NCI-H748 treated with DMSO at 0.1 percent for 48 hours (cell line): ENCODE measurements at regions not wholly inside any gene's neighbourhood (a gene's known extent, or its start where the extent isn't known, plus 50 kb on each side); places are given as distances from the start of the nearest gene placed in this dataset.
"Not testable (repeated sequence)": the region's sequence is repeated elsewhere in the genome, so short reads cannot be mapped to it uniquely, and the experiment has no call there.

ENCODE experiments used
- DNase-seq: peaks from one replicate; lab custom pipeline; 2025; lab: John Stamatoyannopoulos, UW

DNA sequence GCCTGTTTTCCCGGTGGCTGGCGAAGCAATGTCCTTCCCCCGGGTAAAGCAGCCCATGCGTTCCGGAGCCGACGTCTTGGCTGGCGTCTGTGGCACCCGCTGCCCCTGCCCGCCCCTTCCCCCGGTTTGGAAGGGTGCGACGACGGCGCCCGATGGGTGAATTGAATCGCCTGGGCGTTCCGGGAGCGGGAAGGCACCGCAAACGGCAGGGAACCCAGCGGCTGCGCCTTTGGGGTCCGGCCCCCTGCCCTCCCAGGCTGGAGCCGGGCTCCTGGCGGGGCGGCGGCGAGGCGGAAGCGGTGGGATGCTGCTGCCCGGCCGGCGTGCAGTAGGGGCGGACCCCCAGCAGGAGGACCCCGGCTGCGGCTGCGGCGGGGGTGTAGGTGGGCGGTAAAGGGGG lies 123.6 kb upstream of the RHOU start:
- not testable (repeated sequence) for DNase-seq

DNA sequence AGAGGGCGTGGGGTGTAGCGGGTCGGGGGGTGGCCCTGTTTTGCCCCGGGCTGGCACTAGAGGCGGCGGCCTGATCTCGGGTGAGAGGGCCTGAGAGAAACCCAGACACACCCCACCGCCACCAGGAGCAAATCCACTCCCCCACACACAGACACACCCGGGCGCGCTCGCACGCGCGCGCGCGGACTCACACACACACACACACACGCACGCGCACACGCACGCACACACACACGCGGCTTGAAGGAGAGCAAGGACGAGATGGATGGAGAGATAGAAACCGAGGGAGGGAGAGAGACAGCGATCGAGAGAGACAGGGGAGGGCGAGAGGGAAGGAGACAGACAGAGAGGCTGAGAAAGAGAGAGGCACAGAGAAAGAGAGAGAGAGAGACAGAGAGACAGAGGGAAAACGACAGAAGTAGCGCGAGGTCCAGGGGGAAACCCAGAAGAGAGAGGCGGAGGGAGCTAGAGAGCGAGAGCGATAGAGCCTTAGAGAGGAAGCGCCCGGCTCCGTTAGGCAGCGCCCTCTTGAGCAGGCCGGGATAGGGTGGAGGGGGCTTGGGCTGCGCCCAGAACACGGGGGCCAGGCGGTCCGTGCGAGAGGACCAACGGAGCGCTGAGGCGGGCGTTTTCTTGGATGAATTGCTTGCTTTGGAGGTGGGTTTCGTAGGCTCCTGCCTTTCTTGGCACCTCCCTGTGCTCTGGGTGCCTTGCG lies 113.1 kb upstream of the RHOU start:
- DNase-seq: not testable (repeated sequence)

DNA sequence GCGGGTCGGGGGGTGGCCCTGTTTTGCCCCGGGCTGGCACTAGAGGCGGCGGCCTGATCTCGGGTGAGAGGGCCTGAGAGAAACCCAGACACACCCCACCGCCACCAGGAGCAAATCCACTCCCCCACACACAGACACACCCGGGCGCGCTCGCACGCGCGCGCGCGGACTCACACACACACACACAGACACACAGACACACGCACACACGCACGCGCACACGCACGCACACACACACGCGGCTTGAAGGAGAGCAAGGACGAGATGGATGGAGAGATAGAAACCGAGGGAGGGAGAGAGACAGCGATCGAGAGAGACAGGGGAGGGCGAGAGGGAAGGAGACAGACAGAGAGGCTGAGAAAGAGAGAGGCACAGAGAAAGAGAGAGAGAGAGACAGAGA lies 108.8 kb upstream of the RHOU start:
- DNase-seq: not testable (repeated sequence)

DNA sequence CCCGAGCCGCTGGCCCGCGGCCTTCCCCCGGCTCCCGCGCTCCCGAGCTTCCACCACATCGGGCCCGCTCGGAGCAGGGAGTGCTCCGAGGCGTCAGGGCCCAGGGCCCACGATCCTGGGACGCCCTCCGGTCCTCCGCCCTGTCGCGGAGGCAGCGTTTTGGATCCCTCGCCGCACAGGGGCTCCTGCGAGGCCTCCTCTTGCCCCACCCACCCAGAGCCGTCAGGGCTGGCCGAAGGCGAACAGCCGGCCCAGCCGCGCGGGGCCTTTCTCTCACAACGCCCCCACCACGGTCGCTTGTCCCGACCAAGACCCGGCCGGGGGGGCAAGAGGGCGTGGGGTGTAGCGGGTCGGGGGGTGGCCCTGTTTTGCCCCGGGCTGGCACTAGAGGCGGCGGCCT lies 102.4 kb upstream of the RHOU start:
- DNase-seq: not testable (repeated sequence)

DNA sequence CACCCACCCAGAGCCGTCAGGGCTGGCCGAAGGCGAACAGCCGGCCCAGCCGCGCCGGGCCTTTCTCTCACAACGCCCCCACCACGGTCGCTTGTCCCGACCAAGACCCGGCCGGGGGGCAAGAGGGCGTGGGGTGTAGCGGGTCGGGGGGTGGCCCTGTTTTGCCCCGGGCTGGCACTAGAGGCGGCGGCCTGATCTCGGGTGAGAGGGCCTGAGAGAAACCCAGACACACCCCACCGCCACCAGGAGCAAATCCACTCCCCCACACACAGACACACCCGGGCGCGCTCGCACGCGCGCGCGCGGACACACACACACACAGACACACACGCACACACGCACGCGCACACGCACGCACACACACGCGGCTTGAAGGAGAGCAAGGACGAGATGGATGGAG lies 100.0 kb upstream of the RHOU start:
- not testable (repeated sequence) for DNase-seq

DNA sequence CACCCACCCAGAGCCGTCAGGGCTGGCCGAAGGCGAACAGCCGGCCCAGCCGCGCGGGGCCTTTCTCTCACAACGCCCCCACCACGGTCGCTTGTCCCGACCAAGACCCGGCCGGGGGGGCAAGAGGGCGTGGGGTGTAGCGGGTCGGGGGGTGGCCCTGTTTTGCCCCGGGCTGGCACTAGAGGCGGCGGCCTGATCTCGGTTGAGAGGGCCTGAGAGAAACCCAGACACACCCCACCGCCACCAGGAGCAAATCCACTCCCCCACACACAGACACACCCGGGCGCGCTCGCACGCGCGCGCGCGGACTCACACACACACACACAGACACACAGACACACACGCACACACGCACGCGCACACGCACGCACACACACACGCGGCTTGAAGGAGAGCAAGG lies 97.8 kb upstream of the RHOU start:
- not testable (repeated sequence) for DNase-seq

DNA sequence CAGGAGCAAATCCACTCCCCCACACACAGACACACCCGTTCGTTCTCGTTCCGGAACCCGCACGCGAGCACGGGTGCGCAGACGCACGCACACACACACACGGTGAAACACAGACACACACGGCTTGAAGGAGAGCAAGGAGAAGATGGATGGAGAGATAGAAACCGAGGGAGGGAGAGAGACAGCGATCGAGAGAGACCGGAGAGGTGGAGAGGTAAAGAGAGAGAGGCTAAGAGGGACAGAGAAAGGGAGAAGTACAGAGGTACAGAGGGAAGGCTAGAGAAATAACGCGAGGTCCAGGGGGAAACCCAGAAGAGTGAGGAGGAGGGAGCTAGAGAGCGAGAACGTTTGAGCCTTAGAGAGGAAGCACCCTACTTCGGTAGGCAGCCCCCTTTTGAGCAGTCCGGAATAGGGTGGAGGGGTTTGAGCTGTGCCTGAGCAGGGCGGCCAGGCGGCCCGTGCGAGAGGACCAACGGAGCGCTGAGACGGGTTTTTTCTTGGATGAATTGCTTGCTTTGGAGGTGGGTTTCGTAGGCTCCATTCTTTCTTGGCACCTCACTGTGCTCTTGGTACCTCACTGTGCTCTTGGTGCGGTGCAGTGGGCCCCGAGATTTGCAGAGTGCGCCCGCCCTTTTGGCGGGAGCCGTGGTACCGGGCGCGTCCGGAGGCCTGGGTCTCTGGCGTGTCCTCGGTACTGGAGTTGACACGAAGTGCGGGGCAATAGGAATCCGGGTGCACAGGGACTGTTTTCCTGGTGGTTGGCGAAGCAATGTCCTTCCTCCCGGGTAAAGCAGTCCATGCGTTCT lies 88.4 kb upstream of the RHOU start:
- DNase-seq: peak; percentile 8

DNA sequence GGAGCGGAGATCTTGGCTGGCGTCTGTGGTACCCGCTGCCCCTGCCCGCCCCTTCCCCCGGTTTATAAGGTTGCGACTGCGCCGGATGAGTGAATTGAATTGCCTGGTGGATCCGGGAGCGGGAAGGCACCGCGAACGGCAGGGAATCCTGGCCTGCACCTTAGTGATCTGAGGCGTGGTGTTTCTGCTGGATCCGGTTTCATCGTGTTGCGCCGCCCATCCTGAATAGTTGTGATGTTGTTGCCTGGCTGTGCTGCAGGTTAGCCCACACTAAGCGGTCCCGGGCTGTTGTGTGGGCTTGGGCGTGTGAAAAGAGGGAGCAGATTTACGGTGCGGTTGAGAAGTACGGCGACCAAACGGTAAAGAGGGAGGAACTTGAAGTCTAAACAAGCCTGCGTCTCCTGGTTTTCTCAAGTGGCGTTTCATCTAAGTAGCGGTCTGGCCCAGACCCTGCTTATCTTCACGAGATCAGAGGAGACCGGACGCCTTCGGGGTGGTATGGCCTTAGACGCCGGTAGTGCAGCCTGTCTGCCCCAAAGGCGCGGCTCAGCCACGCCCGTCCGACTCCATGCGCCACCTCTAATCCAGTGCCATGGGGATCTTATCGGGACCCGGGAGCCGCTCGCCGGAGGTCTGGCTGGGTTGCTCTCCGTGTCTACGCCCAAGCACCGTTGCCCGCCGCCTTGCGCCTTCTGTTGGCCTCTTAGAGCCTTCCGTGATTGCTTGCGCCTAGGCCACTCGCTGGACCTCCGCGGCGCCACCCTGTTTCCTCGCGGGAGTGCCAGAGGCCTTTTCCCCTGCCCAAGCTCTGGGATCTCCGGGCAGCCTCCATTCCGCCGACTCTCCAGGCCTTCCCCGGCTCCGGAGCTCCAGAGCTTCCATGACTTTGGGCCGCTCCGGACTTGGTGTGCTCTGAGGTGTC lies 87.5 kb upstream of the RHOU start:
- DNase-seq: peak; percentile 44

DNA sequence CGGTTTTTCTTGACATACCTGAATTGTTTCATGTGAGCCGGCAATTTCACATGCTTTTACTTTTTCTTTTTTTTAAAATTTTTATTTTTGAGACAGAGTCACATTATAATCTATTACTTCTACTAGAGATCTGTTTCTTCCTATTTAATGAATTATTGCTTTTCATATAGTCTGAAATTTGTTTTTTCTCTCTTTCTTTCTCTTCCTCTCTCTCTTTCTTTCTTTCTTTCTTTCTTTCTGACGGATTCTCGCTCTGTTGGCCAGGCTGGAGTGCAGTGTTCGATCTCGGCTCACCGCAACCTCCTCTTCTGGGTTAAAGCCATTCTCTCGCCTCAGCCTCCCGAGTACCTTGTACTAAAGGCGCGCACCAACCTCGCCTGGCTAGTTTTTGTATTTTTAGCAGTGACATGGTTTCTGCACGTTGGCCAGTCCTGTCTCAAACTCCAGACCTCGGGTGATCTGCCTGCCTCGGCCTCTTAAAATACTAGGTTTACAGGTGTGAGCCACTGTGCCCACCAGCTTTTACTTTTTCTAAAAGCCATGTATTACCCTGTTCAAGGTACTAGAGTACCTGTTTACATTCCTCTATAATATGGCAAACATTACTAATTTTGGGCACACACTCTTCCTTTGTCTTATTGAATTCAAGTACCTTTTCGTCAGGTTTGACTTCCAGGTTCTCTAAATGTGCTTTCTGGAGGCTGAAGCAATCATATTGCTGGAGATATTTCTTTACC lies 86.5 kb upstream of the RHOU start:
- DNase-seq: no peak

DNA sequence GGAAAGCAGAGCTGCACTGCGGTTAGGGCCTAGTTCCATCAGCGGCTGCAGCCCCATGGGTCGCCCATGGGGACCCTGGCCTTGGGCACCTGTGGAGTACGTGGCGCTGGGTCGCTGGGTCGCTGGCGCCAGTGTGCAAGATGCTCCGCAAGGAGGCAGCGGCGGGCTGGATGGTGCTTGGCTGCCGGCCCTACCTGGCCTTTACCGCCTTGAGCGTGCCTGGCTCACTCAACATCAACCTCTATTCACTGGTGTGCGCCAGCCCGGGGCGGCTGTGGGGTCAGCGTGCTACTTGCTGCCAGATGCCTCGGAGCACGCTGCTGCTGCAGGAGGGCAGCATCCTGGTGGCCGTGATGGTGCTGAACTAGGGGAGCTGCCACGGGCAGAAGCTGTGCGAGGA lies 85.1 kb upstream of the RHOU start:
- DNase-seq: no peak

DNA sequence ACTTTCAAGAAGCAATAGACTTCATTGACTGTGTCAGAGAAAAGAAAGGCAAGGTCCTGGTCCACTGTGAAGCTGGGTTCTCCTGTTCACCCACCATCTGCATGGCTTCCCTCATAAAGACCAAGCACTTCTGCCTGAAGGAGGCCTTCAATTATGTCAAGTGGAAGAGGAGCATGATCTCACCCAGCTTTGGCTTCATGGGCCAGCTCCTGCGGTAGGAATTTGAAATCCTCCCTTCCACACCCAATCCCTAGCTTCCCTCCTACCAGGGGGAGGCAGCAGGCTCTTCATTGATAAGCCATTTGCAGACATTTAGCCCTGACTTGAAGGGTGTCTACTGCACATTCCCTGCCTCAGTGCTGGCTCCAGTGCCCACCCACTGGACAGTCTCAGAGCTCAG lies 84.3 kb upstream of the RHOU start:
- DNase-seq: no peak

DNA sequence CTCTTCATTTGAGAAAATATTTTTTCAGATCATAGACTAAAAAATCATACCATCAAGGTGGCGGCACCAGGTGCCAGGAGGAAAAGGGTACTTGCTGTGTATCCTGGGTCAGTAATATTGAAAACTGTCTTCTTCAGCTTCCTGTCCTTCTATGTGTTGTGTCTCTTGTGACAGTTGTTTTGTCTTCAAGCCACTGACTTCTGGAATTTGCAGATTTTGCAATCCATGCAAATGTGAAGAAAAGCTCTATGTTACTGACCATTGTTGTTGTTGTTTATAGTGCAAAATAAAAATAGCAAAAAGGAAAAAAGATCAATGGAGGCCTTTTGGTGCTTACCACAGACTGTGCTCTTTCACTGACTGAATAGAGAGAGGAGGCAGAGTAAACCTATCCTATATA lies 83.2 kb upstream of the RHOU start:
- no peak for DNase-seq

DNA sequence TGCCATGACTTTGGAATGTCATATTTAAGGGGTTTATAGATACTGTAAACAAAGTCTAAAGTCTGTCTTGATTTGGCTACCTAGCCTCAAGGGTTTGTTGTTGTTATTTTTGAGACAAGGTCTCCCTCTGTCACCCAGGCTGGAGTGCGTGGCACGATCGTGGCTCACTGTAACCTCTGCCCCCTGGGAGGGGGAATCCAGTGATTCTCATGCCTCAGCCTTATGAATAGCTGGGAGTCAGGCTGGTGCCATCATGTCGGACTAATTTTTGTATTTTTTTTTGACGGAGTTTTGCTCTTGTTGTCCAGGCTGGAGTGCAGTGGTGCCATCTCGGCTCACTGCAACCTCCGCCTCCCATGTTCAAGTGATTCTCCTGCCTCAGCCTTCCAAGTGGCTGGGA lies 82.2 kb upstream of the RHOU start:
- DNase-seq: not testable (repeated sequence)

DNA sequence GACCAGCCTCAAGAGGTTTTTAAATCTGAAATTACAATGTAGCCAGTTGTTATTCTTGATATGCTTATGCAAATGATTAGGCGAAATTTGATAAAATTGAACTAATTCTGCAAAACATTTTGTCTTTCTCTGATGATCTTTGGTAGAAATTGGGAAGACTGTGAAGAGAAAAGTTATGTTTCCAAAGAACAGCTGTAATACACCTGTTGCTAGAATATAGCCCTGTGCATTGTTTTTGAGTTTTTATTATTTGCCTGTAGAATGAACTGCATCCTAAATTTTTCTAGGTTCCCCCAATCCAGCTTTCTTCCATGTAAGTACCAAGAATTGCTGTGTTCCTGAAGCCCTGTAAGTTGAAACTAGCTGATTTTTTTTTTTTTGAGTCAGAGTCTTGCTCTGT lies 81.5 kb upstream of the RHOU start:
- DNase-seq: no peak

DNA sequence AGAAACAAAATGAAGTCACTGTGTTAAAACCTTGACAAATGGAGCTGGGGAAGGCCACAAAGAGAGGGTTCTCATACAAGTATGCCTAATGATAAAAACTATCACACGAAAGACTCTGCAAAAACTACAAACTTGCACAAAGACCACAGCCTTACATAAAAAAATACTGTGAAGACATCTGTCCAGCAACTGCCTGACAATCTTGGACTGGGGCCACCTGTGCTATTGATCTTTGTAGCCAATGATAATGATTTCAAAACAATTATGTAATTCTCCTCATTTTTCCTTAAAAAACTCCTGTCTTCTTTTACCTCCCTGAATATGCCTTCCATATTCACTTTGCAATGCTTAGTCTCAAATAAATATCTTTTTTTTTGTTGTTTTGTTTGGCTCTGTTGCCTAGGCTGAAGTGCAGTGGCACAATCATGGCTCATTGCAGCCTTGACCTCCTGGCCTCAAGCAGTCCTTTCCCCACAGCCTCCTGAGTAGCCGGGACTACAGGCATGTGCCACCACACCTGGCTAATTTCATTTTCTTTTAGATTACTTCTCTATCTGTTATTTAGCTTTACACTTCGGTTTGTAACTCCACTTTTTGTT lies 79.4 kb upstream of the RHOU start:
- no peak for DNase-seq

DNA sequence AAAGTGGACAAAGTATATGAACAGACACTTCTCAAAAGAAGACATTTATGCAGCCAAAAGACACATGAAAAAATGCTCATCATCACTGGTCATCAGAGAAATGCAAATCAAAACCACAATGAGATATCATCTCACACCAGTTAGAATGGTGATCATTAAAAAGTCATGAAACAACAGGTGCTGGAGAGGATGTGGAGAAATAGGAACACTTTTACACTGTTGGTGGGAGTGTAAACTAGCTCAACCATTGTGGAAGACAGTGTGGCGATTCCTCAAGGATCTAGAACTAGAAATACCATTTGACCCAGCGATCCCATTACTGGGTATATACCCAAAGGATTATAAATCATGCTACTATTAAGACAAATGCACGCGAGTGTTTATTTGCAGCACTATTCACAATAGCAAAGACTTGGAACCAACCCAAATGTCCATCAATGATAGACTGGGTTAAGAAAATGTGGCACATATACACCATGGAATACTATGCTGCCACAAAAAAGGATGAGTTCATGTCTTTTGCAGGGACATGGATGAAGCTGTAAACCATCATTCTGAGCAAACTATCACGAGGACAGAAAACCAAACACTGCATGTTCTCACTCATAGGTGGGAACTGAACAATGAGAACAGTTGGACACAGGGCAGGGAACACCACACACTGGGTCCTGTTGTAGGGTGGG lies 73.1 kb upstream of the RHOU start:
- not testable (repeated sequence) for DNase-seq

DNA sequence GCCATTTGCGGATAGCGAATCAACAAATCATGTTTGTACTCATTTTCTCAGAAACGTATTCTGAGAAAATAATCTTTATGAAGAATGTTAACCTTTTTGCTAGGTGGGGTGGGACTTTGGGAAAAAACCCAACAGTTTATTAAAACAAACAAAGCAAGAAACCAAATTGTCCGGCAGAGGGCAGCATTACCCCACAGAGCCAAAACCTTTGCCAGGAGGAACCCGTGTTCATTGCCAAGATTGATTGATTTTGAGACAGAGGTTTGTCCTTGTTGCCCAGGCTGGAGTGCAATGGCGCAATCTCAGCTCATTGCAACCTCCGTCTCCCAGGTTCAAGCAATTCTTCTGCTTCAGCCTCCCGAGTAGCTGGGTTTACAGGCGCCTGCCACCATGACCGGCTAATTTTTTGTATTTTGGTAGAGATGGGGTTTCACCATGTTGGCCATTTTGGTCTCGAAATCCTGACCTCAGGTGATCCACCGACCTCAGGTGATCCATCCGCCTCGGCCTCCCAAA lies 70.8 kb upstream of the RHOU start:
- DNase-seq: peak; percentile 56

DNA sequence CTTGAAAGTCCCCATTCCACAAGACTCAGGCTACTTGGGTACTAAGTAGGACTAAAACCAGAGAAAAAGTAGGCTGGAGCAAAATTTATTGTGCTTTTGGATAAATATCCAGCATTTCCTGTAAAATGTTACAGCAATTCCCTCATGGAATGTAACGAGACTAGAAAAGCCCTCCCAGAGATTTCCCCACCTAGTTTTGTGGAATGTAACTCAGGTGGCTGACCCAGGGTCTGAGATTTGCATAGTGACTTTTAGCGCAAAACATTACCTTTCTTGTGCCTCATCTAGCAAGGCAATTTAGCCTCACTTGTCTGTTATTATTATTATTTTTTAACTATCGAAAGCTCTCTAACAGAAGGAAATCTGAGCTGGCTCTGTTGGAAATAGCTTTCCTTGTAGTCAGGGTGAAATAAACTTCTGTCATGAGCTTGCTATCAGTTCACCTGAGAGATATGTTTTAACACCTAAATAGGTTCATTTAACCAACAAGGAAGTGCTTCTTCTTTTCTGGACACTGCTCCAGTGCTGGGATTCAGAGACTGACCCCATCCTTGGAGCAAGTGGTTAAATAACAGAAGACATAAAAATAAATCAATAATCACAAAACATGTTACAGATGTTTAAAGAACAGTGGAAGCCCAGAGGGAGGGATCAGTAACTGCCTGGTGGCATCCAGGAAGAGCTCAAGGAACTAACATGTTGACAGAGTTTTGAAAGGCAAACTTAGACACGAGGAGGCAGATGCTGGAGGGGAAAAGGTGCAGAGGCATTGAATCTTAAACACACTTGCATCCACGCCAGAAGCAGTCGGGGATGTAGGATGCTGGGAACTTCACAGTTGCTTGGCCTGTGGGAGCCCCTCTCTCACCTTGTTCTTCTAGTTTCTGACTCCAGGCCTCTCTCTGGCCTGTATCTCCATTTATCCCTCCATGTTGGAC lies 68.3 kb upstream of the RHOU start:
- DNase-seq: no peak

DNA sequence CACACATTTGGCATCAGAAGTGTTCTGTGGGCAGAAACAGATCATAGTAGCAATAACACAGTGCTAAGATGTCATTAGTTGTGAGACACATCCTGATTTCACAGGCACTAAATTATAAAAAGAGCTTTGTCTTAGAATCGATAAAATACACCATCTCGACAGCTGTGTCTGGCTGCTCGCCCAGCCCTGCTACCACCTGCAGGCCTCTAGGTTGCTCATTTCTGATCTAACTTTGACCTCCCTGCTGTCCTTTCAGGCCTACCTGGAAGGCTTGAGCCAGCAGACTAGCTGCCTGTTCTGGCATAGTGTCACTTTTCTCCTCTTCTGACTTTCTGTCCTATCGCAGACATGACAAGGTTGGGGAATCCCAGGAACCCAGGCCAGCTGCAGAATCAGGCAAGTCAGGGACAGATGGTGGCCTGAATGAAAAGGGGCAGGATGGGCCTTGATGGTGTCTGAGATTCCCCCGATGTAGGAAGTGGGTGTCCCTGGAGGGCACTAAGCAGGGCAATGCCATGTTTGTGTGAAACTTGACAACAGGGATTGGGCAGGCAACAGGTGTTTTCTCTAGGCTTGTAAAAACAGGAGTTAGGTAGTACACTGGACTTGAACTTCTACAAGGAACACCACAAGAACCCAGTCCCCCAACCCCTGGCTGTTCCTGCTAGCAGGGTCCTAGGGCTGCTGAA lies 66.6 kb upstream of the RHOU start:
- DNase-seq: no peak
